ENCODE measurements at regions not wholly inside any gene's neighbourhood (a gene's known extent, or its start where the extent isn't known, plus 50 kb on each side); places are given as distances from the start of the nearest gene placed in this dataset.
A peak's percentile ranks its signal among the peaks of the same experiment; 100 is the strongest.
"Not testable (repeated sequence)": the region's sequence is repeated elsewhere in the genome, so short reads cannot be mapped to it uniquely, and the experiment has no call there.

- no peak for TF ChIP-seq CTCF (IDR thresholded peaks at IDR 0.05; ENCODE audit: unreplicated experiment)
- H3K27ac Mint-ChIP-seq, result no peak overlapping the region
- no peaks in the 10 kb centered on the region for H3K27me3 Mint-ChIP-seq
- no peak for DNase-seq (ENCODE audit: low spot score, unreplicated experiment)
- H3K36me3 Mint-ChIP-seq (ENCODE audit: insufficient read depth), result no peaks in the 10 kb centered on the region
- H3K9me3 Mint-ChIP-seq (ENCODE audit: low read depth), result peaks cover 7% of the 10 kb centered on the region
- no peak overlapping the region for H3K4me3 Mint-ChIP-seq (ENCODE audit: low read depth)
- no peaks in the 10 kb centered on the region for H3K4me1 Mint-ChIP-seq (ENCODE audit: low read depth)
Observed at GRCh38 chr2:180781276-180781675, 199.1 kb upstream of the UBE2E3 start.

DNA sequence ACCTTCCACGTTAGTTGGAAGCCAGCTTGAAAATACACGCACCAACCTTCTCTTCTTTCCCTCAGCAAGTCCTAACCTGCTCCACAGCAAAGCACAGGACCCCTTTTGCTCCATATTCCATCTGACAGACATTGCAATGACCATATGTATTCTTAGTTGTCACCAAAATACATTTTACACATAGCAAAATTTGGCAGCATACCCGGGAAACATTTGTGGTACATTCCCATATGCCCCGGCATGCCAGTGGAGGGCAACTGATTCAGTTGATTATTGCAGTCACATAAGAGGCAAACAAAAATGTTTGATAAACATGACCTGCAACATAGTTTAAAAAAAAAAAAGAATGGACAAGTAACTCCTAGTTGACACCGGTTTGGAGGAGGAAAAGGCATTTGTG is 202.1 kb upstream of the UBE2E3 start:
- Mint-ChIP-seq H3K4me3 (ENCODE audit: low read depth) (no peak overlapping the region), H3K36me3 (ENCODE audit: insufficient read depth) (no peaks in the 10 kb centered on the region), H3K27me3 (no peaks in the 10 kb centered on the region), H3K27ac (no peak overlapping the region), H3K9me3 (ENCODE audit: low read depth) (peaks cover 3% of the 10 kb centered on the region), H3K4me1 (ENCODE audit: low read depth) (no peaks in the 10 kb centered on the region)
- TF ChIP-seq CTCF (IDR thresholded peaks at IDR 0.05; ENCODE audit: unreplicated experiment), result no peak
- DNase-seq (ENCODE audit: low spot score, unreplicated experiment), result no peak

DNA sequence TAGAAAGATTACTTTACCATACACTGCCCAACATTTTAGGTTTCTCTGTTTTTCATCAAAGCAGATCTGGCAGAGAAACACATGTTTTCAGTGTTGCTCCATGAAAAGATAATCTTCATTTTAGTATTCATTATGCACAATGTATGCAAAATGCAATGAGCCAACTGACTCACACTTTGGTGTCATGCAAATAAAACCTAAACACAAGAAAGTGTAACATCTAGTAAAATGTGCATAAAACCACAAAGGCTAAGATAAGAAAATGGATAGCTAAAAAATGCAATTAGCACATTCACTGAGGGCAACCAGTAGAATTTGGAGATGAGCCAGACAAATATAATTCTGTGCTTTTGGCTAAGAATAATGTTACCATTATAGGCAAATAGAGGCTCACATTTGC is 203.5 kb upstream of the UBE2E3 start:
- H3K4me1 Mint-ChIP-seq (ENCODE audit: low read depth), result no peaks in the 10 kb centered on the region
- no peak for DNase-seq (ENCODE audit: low spot score, unreplicated experiment)
- no peak for TF ChIP-seq CTCF (IDR thresholded peaks at IDR 0.05; ENCODE audit: unreplicated experiment)
- H3K27ac Mint-ChIP-seq, result no peak overlapping the region
- no peaks in the 10 kb centered on the region for H3K27me3 Mint-ChIP-seq
- H3K36me3 Mint-ChIP-seq (ENCODE audit: insufficient read depth), result no peaks in the 10 kb centered on the region
- H3K4me3 Mint-ChIP-seq (ENCODE audit: low read depth), result no peak overlapping the region
- H3K9me3 Mint-ChIP-seq (ENCODE audit: low read depth), result no peaks in the 10 kb centered on the region

DNA sequence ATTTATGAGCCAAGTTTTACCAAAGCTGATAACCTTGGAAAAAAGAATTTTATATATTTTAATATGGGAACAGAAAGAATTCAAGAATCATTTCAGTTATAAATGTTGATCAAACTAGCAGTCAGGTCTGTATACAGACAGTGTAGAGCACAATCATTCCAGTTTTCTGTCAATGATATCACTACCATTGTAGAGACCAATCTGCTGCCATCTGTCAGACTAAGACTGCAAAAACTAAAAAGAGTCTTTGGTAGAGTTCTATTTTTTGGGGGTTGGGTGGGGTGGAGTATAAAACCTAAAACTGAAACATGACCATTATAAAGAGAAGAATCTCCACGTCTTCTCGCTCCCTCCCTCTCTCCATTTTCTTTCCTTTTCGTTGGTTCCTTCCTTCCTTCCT is 204.7 kb upstream of the UBE2E3 start:
- H3K9me3 Mint-ChIP-seq (ENCODE audit: low read depth), result no peaks in the 10 kb centered on the region
- no peaks in the 10 kb centered on the region for H3K36me3 Mint-ChIP-seq (ENCODE audit: insufficient read depth)
- H3K4me3 Mint-ChIP-seq (ENCODE audit: low read depth), result no peak overlapping the region
- H3K4me1 Mint-ChIP-seq (ENCODE audit: low read depth), result no peaks in the 10 kb centered on the region
- DNase-seq (ENCODE audit: low spot score, unreplicated experiment), result no peak
- H3K27me3 Mint-ChIP-seq, result no peaks in the 10 kb centered on the region
- no peak overlapping the region for H3K27ac Mint-ChIP-seq
- TF ChIP-seq CTCF (IDR thresholded peaks at IDR 0.05; ENCODE audit: unreplicated experiment), result no peak

GRCh38 chr2:180765316-180765715 is 215.1 kb upstream of the UBE2E3 start:
- not testable (repeated sequence) for H3K4me3 Mint-ChIP-seq (ENCODE audit: low read depth); H3K9me3 Mint-ChIP-seq (ENCODE audit: low read depth); H3K36me3 Mint-ChIP-seq (ENCODE audit: insufficient read depth); H3K27ac Mint-ChIP-seq; H3K27me3 Mint-ChIP-seq; DNase-seq (ENCODE audit: low spot score, unreplicated experiment)
- H3K4me1 Mint-ChIP-seq (ENCODE audit: low read depth), result peaks cover 11% of the 10 kb centered on the region

DNA sequence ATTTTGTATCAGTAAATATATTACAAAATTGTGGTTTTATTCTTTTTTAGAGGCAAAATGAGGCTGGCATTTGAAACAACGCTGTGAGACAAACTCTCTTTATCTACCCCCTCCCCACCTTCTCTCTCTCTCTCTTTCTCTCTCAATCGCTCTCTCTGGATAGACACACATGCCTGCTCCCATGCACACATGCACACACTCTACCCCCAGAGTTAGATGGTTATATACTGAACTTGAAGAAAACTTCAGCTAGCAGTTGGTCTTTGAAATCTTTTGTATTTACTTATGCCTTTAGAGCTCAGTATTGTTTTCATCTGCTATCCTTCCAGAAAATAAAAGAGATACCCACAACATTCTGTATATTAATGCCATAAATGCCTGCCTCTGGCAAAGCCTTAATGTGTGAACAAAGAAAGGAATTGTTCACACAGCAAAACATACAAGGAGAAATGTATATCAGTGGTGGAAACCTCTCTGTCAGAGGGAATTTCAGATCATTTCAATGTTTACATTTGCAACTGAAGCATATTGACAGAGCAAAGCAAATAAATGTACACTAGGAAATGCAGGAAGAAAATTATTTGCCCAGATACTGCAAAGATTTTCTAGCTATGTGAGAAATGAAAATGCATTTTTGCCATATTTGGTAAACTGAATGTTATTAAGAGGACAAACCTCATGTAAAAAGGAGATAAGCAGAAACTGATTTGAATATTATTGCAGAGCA is 217.0 kb upstream of the UBE2E3 start:
- peaks cover 11% of the 10 kb centered on the region for H3K4me1 Mint-ChIP-seq (ENCODE audit: low read depth)
- peaks cover 10% of the 10 kb centered on the region for H3K9me3 Mint-ChIP-seq (ENCODE audit: low read depth)
- no peak overlapping the region for H3K4me3 Mint-ChIP-seq (ENCODE audit: low read depth)
- TF ChIP-seq CTCF (IDR thresholded peaks at IDR 0.05; ENCODE audit: unreplicated experiment), result no peak
- no peak for DNase-seq (ENCODE audit: low spot score, unreplicated experiment)
- no peaks in the 10 kb centered on the region for H3K36me3 Mint-ChIP-seq (ENCODE audit: insufficient read depth)
- H3K27me3 Mint-ChIP-seq, result no peaks in the 10 kb centered on the region
- peak overlapping the region; percentile 71 for H3K27ac Mint-ChIP-seq

Data from progenitor cell of endocrine pancreas (in vitro differentiated cells).